ENCODE measurements at regions not wholly inside any gene's neighbourhood (a gene's known extent, or its start where the extent isn't known, plus 50 kb on each side); places are given as distances from the start of the nearest gene placed in this dataset.

- H3K27ac ChIP-seq (ENCODE audit: low read depth, low read length, poor library complexity, severe bottlenecking): no peak overlapping the region
- H3K4me3 ChIP-seq (ENCODE audit: low read depth, low read length, poor library complexity, severe bottlenecking): no peak overlapping the region
- no peaks in the 10 kb centered on the region for H3K36me3 ChIP-seq (ENCODE audit: insufficient read depth, low read length, poor library complexity, severe bottlenecking)
- DNase-seq (ENCODE audit: low spot score): no peak
- TF ChIP-seq EZH2 (IDR thresholded peaks at IDR 0.05; ENCODE audit: borderline replicate concordance, low read depth, low read length, poor library complexity, severe bottlenecking): no peak
- TF ChIP-seq, protein P1, sequence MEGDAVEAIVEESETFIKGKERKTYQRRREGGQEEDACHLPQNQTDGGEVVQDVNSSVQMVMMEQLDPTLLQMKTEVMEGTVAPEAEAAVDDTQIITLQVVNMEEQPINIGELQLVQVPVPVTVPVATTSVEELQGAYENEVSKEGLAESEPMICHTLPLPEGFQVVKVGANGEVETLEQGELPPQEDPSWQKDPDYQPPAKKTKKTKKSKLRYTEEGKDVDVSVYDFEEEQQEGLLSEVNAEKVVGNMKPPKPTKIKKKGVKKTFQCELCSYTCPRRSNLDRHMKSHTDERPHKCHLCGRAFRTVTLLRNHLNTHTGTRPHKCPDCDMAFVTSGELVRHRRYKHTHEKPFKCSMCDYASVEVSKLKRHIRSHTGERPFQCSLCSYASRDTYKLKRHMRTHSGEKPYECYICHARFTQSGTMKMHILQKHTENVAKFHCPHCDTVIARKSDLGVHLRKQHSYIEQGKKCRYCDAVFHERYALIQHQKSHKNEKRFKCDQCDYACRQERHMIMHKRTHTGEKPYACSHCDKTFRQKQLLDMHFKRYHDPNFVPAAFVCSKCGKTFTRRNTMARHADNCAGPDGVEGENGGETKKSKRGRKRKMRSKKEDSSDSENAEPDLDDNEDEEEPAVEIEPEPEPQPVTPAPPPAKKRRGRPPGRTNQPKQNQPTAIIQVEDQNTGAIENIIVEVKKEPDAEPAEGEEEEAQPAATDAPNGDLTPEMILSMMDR (conservative IDR thresholded peaks at IDR 0.05; ENCODE audit: low read depth, low read length): no peak
- no TSS peak for BruUV-seq (replicated peaks)
- POLR2A ChIA-PET (ENCODE audit: low non-redundant PET): no interaction called here
- no peaks in the 10 kb centered on the region for H3K9me3 ChIP-seq (ENCODE audit: low read depth, low read length, poor library complexity, severe bottlenecking)
- no peaks in the 10 kb centered on the region for H3K27me3 ChIP-seq (replicated peaks; ENCODE audit: insufficient read depth, low read depth, low read length, poor library complexity)
- CTCF ChIA-PET: no interaction called here
- H3K4me1 ChIP-seq (ENCODE audit: insufficient read depth, low read length, poor library complexity, severe bottlenecking): no peaks in the 10 kb centered on the region
- intact Hi-C loops (cut with micrococcal nuclease; ENCODE audit: unreplicated experiment): no loop called here
Observed at GRCh38 chr4:100081491-100081890, 108.8 kb downstream of the DDIT4L start.

- Histone ChIP-seq H3K4me1 (ENCODE audit: insufficient read depth, low read length, poor library complexity, severe bottlenecking) (no peaks in the 10 kb centered on the region), H3K27me3 (replicated peaks; ENCODE audit: insufficient read depth, low read depth, low read length, poor library complexity) (no peaks in the 10 kb centered on the region), H3K36me3 (ENCODE audit: insufficient read depth, low read length, poor library complexity, severe bottlenecking) (no peaks in the 10 kb centered on the region), H3K4me3 (ENCODE audit: low read depth, low read length, poor library complexity, severe bottlenecking) (no peak overlapping the region), H3K9me3 (ENCODE audit: low read depth, low read length, poor library complexity, severe bottlenecking) (no peaks in the 10 kb centered on the region), H3K27ac (ENCODE audit: low read depth, low read length, poor library complexity, severe bottlenecking) (no peak overlapping the region)
- intact Hi-C loops (cut with micrococcal nuclease; ENCODE audit: unreplicated experiment): no loop called here
- CTCF ChIA-PET: no interaction called here
- no TSS peak for BruUV-seq (replicated peaks)
- DNase-seq (ENCODE audit: low spot score): no peak
- POLR2A ChIA-PET (ENCODE audit: low non-redundant PET): no interaction called here
- TF ChIP-seq EZH2 (IDR thresholded peaks at IDR 0.05; ENCODE audit: borderline replicate concordance, low read depth, low read length, poor library complexity, severe bottlenecking): no peak
- TF ChIP-seq, protein P1 (conservative IDR thresholded peaks at IDR 0.05; ENCODE audit: low read depth, low read length): no peak
Observed at GRCh38 chr4:100079264-100079663, 111.0 kb downstream of the DDIT4L start.

GRCh38 chr4:100076753-100077152 is 113.5 kb downstream of the DDIT4L start:
- TF ChIP-seq EZH2 (IDR thresholded peaks at IDR 0.05; ENCODE audit: borderline replicate concordance, low read depth, low read length, poor library complexity, severe bottlenecking): no peak
- TF ChIP-seq, protein P1 (conservative IDR thresholded peaks at IDR 0.05; ENCODE audit: low read depth, low read length): no peak
- no TSS peak for BruUV-seq (replicated peaks)
- H3K4me1 ChIP-seq (ENCODE audit: insufficient read depth, low read length, poor library complexity, severe bottlenecking): no peaks in the 10 kb centered on the region
- H3K27ac ChIP-seq (ENCODE audit: low read depth, low read length, poor library complexity, severe bottlenecking): no peak overlapping the region
- no peaks in the 10 kb centered on the region for H3K9me3 ChIP-seq (ENCODE audit: low read depth, low read length, poor library complexity, severe bottlenecking)
- ChIA-PET POLR2A (ENCODE audit: low non-redundant PET) (no interaction called here), CTCF (interaction anchor here (0.9 kb wide), 1 partner anchor 17 kb away, joined by 3 read pairs; no protein-coding TSS in a partner anchor)
- H3K36me3 ChIP-seq (ENCODE audit: insufficient read depth, low read length, poor library complexity, severe bottlenecking): no peaks in the 10 kb centered on the region
- no peak for DNase-seq (ENCODE audit: low spot score)
- no peak overlapping the region for H3K4me3 ChIP-seq (ENCODE audit: low read depth, low read length, poor library complexity, severe bottlenecking)
- no peaks in the 10 kb centered on the region for H3K27me3 ChIP-seq (replicated peaks; ENCODE audit: insufficient read depth, low read depth, low read length, poor library complexity)
- intact Hi-C loops (cut with micrococcal nuclease; ENCODE audit: unreplicated experiment): no loop called here

Data from A673 (cell line).